ENCODE measurements at regions not wholly inside any gene's neighbourhood (a gene's known extent, or its start where the extent isn't known, plus 50 kb on each side); places are given as distances from the start of the nearest gene placed in this dataset.
"Not testable (repeated sequence)": the region's sequence is repeated elsewhere in the genome, so short reads cannot be mapped to it uniquely, and the experiment has no call there.

DNA sequence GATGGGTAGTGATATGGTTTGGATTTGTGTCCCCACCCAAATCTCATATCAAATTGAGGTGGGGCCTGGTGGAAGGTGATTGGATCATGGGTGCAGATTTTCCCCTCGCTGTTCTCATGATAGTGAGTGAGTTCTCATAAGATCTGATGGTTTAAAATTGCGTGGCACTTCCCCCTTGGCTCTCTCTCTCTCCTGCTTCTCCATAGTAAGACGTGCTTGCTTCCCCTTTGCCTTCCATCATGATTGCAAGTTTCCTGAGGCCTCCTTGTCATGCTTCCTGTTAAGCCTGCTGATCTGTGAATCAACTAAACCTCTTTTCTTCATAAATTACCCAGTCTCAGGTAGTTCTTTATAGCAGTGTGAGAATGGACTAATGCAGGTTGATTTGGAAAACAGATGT is 223.2 kb upstream of the APCDD1 start:
- DNase-seq: no peak

DNA sequence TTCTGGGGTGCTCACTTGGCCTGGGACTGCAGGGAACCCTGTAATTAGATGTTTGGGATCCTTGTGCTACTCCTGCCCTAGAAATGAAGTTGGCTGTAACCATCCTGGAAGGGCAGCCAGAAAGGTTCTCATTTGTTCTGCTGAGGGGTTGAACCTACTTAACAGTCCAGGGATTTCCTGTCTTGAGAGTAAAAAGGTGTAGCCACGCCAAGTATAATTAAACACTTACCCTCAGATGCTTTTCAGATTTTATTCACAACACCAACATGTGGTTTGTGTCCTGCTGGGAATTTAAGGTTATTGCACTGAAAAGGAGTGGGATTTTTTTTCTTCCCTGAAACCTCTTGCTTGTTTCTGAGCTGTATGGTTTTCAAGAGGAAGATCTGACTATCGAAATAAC is 222.4 kb upstream of the APCDD1 start:
- no peak for DNase-seq

DNA sequence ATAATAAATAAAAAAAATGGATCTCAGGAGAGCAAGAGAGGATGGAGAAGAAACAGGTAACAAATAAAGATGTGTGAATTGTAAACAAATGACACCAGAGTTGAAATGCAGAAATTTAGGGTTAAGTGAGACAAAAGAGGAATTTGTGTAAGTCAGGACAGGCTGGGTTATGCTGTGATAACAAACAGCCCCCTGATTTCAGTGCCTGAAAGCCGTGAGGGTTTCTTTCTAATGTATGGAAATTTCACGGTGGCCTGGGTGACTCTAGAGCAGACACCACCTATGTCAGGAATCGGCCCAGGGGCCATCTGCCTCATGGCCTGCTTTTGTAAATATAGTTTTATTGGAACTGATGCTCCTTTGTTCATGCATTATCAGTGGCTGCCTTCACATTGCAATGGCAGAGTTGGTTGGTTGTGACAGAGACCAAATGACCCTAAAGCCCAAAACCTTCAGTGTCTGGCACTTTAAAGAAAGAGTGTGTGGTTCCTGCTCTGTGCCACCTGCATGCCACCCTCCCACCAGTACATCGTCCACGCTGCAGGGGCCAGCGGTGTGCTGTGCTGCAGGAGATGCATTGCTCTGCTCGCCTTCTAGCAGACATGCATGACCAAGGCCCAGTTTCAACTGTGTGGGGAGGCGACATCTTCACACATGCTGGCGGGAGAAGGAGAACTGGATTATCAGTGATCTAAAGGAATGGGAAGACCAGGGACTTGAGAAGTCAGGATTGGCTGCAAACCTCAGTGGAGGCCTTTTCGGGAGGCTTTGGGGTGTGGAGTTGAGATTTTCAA is 221.2 kb upstream of the APCDD1 start:
- no peak for DNase-seq

DNA sequence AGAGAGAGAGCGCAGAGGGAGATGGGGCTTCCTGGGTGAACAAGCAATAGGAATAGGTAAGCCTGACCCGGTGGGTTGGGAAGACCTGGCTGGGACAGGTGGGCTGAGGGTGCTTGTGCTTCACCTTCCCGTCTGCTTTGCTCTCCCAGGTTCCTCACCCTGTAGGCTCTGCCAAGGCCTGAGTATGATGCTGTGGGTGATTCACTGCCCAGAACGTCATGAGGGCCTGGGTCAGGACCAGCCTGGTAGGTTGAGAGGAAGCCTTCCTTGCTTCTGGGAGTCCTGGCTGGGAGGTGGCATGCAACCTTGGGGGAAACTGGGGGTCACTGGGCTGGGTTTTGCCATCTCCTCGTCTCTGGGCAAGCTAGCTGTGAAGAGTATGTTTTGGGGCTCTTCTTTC is 220.2 kb upstream of the APCDD1 start:
- no peak for DNase-seq

DNA sequence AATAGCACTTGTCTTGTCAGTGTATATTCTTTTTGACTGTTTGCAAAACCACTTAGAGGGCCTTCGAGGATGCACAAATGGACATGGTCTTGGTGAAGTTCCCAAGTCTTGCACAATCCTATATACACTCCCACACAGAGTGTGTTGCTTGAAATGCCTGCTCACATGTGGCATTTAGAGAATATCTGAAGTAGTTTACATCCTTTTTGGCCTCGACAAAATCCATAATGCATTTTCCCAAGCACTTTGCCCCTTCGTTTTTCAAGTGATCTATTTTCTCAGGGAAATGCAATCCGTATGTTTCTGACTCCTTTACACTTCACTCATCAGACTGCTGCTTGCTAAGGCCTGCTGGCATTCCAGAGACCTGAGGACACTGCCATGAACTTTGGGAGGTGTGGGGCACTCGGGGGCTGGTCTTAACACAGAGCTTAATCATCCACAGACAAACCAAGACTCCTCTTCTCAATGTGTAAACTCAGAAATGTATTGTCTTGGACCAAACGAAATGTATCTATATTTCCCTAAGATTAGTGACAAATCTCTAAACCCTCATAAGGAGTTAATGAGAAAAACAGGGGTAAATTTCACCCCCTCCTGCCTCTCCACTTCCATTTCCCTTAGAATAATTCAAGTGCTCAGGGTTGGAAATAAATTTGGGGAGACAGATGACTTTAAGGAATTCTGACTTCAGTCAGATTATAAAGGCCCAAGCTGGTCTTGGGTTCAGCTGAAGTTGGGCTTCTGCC is 219.3 kb upstream of the APCDD1 start:
- DNase-seq: no peak

DNA sequence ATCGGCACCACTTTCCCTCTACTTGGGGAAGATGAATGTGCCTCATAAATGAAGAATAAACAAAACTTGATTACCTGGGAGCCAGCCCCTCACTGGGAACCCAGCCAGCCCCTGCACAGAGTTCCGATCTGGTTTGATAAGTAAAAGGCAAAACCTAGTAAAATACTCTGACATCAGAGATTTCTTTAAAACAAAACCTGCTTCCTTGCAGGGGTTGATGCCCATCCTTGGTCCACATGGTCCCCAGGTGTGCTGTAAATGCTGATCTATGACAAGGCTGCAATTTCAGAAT is 218.8 kb upstream of the APCDD1 start:
- DNase-seq: no peak

DNA sequence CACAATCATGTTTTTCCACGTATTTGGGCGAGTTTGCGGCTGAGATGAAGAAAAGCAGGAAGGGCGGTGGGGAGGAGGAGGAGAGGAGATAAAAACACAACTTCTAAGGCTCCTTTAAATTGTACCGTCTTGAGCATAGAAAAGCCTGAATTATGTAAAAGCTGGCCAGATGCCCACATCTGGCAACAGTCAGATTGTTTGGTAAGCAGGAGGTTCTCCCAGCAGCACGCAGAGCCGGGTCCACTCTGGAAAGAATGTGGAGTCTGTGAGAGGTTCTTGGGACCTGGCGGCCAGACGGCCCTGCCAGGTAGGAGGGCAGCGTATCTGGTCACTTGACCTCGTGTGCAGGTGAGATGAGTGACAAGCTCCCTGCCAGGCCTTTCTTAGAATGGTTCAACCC is 215.3 kb upstream of the APCDD1 start:
- no peak for DNase-seq

DNA sequence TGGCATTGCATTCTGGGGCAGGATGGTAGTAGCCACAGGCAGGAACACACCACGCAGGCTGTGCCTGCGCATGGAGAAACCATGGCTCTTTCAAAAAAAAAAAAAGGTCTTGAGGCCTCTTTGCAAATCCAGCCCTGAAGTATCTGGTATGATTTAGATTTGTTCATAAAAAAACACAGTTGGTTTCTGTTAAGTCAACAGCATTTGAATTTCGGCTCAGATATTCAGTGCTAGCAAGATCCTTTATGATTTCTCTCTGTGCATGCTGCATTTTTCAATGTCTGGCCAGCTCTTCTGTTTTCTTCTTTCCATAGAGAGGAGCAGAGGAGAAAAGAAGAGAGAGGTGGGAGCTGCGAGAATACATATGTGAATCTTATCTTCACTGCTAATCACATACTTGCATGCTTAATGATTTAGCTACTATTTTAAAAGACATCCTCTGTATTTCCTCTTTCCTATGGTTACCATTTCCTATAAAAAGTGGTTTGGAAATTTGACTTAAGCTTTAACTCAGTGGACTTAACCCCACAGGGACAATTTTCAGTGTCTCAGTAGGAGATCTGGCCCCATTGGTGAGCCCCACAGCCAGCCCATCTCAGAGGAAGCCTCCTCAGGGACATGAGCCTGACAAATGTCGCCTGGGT is 214.3 kb upstream of the APCDD1 start:
- DNase-seq: no peak

DNA sequence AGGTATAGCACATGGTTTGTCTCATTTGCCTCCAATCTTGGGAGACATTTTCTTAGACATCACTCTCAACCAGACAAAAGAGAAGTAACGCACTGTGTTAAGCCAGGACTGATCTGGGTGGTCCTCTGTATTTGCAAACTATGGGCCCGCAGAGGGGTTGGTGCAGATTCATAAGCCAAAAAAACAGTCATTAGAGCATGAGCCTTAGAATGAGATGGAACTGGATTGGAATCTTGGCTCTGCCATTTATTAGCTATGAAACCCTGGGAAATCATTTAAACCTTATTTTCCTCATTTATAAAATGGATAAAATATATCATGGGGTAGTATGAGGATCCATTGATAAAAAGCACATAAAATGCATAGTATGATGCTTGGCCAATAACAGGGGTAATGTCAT is 213.5 kb upstream of the APCDD1 start:
- DNase-seq: no peak

DNA sequence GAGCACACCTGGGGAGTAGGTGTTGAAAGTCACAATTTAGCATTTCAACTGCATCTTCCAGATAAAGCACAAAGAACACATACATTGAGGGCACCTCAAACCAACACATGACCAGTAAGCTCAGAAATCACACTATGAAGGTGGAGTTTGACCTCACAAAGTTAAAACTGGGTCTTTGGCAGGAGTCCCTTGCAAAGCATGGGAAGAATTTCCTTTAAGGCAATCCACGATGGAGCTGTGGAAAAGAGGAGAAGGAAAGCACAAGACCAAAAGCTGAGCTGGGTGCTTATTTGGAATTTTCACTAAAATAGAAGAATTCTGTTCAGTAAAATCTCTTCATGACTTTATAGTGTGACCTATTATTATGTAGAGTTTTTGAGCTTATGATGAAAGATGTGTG is 212.9 kb upstream of the APCDD1 start:
- no peak for DNase-seq

DNA sequence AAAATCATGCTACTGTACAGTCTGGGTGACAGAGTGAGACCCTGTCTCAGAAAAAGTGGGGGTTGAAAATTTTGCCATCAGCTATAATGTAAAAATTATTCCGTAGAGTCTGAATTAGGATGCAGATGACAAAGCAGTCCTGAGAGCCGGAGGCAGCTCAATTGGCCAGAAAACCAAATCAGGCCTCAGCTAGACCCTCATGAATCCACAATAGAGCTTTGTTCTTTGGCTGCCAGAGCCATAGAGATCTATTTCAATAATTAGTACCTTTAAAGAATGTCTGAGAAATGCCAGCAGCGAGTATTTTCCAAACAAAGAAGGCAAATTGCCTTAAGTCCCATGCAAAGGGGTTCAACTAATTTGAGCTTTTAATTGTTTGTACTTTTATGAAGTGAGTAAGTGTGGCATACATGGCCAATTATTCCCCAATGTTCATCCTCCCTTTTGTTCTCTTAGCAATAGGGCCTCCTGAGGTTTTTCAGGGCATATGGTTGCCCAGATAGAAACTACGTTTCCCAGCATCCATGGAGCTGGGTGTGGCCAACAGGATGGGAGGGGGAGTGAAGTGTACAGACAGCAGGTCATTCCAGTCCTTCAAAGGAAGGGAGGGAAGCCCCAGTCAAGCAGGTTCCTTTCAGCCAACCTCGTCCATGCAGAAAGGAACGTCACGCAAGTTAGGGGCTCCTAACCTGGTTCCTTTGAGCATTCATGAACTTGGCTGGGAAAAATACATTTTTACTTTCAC is 211.3 kb upstream of the APCDD1 start:
- DNase-seq: no peak

DNA sequence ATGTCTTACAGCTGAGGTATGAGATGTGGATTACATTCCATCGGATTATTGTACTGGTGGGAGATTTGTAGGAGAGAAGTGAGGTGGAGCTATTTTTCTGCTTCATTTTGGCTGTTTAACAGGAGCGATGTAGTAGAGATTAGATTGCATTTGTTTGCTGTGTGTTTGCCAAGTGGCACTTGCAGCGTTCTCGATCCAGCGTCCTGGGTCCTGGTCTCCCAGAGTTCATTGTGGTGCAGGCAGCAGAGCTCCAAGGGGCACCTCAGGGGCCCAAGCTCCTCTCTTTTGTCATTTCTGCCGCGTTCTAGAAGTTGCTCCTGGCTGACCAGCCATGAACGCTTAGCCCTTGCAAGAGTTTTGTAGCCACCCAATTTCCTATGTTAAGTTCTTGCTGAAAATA is 210.1 kb upstream of the APCDD1 start:
- DNase-seq: no peak

DNA sequence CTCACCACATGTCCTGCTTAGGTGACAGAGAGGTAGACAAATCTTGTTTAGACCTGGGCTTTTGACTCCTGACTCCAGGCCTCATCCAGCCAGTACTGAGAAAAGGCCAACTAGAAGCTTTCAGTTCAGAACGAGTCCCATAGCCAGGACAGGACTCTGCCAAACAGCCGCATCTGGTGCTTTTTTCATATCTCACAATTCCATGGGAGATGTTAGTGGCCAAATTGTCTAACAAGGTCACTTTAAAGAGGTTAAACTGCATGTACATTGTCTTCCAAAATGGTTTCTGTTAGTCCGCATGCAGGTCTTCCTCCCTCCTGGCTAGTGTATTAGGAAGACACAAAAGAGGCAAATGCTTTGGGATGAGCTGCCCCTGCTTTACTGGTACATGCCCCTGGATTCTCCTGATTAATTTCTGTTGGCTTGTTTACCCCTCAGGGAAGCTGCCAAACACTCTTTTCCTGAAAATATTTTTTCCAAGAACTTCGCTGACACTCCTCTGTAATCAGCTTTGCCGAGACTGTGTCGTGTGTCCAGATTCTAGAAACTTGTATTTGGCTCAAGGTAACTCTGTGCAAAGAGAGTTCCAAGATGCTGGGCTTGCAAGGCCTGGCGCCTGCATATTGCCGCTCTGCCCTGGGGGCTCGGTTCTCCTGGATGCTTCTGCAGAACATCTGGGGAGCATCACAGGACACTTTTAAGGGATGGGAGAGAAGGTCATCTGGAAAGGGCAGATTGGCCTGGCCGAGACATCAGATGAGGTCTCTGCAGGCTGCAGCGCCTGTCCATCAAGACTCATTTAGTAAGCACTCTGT is 209.2 kb upstream of the APCDD1 start:
- DNase-seq: no peak

DNA sequence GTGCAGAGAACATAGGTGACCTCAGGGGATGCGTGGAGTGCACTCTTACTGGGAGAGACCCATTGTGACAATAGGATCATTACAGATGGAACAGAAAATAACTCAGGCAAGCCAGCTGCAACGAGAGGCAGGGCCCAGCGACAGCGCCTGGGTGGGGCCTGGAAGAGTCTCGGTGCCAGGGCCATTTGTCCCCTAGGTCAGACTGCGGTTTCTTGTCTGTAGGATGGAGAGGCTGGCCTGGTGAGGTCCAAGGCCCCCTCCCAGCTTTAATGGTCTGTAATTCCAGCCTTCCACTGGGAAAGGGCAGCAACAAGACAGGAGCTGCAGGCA is 208.6 kb upstream of the APCDD1 start:
- DNase-seq: no peak

DNA sequence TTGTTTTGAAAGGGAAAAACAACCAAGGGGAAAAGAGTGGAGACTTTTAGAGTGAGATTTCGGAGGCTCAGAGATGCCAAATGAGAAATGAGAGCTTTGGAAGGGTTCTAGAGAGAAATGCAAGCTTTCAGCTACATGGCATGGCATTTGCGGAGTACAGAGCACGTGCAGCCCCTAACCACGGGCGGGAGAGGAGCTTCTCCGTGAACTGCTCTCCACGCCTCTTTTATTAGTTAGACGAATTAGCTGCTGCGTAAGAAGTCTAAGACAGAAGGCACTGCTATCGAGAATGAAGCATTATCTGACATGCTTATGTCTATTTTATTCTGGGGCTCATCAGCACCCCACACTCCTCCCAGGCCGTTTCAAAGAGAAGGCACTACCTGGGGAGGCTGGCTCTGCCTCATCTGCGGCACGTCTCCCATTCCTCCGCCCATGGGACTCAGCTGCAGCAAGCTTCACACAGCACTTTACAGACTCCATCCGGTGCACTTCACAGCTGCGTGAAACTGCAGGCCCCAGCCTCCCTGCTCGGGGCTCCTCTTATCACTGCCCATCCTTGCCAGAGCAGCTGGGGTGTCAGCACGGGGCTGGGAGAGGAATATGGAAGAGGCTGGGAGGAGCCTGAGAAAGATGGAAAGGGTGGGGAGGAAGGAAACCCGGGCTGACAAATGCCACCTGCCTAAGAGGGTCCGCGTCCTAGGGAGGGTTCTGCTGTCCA is 207.3 kb upstream of the APCDD1 start:
- DNase-seq: no peak

DNA sequence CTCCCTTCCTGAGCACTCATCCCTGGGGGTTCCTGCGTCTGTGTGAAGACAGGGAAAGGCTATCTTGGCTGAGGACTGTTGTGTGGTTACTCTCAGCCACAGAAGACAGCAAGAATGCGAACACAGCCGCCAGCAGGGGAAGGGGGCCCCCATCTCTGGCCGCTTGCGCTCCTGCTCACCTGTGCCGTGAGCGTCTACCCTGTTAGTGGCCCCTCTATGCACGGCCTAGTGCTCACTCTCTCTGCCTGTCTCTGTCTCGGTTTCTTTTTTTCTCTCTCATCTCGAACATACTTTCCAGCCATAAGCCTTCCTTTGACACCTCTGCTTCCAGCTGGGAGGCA is 206.7 kb upstream of the APCDD1 start:
- DNase-seq: no peak

DNA sequence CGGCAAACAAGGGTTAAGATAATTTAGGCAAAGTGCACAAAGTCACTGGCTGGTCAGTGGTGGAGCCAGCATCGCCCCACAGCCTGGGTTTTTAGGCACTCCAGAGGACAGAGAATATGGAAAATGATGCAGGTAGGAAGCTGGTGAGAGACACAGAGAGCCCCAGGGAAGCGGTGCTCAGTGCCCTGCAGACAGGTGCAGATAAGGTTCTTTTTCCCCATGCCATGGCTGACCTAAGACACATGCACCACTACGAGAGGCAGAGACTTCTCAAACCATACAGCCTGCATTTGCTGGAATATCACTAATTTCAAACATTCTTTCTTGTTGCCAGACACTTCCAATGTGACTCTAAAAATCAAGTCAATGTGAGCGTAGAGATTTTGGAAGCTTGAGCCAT is 205.7 kb upstream of the APCDD1 start:
- no peak for DNase-seq

DNA sequence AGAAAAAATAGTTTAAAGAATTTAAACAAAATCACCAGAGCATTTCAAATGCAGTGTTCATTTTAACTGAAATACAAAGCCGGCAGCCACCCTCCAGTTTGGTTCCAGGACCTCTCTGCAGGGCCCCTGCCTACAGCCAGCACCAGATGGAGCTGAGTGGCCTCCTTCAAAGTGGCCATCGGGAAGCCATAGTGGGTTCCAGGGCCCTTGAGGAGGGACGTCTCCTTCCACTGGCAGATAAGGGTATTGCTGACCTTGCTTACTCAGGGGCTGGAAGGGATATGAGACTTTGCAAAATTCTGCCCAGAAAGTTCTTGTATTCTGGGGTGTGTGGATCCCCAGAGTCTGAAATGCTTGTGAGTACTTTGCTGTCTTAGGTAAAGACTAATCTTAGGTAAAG is 205.2 kb upstream of the APCDD1 start:
- DNase-seq: no peak

DNA sequence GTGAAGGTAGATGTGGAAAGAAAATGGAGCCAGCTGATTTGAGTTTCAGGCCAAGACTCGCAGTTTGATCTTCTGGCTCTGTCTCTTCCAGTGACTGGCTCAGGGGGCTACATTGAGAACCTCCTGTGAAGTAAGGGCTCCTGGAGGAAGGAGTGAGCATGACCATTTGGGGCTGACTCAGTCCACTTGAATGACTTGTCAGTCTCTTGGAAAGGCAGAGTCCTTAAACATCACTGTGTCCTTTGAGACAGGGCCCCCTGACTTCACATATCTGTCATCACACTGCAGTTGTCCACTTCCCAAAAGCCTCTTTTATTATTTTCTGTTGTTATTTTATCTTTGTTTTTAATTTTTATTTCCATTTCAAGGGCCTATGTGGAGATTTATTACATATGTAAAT is 204.6 kb upstream of the APCDD1 start:
- DNase-seq: no peak

DNA sequence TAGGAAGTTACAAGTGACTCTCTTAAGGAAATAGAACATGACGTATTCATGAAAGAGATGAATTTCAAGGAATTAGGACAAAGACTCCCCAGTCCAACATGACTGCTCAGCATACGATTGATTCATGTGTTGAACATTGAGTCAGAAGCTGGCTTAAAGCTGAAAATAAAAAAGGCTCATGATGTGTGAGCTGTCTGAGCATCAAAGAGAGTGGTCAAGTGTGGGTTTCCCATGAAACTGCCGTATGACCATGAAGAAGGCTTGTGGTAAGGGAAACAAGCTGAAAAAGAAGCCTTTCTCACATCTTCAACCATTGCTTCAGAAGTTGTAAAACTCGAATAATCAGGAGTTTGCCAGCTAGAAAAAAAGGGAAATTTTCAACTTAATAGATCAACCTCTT is 201.9 kb upstream of the APCDD1 start:
- DNase-seq: no peak

DNA sequence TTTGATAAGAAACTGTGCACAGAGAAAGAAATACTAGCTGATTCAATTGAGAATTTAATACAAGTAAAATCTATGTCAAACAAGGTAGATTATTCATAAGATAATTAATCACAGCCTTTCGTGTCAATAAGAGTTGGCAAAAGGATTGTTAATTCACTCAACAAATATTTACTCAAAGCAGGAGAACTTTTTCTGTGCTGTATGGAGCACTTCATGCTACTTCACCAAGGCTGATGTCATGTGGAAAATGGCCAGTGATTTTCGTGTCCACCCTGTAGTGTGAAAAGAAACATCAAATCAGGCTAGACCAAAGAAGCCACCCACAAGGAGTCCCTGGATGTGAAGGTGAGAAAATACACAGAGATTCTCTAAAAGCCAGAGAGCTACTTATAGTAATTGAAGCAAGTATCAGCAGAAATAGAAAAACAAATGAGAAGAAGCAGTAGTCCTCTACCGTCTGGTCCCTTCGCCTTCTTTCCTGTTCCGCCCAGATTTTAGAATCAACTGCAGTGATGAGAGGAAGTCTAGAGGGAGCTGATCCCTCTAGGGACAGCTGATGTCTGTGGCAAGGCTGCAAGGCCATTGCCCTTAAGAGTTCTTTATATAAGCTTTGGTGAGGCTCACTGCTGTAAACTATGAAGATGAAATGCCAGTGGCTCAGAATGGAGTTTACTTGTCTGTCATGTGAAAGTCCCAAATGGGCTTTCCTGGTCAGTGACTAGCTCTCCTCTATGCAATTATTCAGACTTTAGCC is 201.3 kb upstream of the APCDD1 start:
- DNase-seq: no peak

DNA sequence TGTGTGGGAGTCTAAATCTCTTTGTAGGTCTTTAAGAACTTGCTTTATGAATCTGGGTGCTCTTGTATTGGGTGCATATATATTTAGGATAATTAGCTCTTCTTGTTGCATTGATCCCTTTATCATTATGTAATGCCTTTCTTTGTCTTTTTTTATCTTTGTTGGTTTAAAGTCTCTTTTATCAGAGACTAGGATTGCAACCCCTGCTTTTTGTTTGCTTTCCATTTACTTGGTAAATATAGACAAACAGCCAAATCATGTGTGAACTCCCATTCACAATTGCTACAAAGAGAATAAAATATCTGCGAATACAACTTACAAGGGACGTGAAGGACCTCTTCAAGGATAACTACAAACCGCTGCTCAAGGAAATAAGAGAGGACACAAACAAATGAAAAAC is 198.2 kb upstream of the APCDD1 start:
- not testable (repeated sequence) for DNase-seq

Measured in CD4-positive, alpha-beta T cell treated with Interleukin-10 for 1 hour (primary cell).